ENCODE measurements at regions not wholly inside any gene's neighbourhood (a gene's known extent, or its start where the extent isn't known, plus 50 kb on each side); places are given as distances from the start of the nearest gene placed in this dataset.

- TF ChIP-seq CTCF (IDR thresholded peaks at IDR 0.05; ENCODE audit: low read depth, low read length) = no peak
- no peak overlapping the region for H3K4me3 ChIP-seq (replicated peaks in 1 of 2; ENCODE audit: low read depth in 2 of 2, low read length in 2 of 2)
- DNase-seq (ENCODE audit: low read depth in 2 of 2) = no peak
Measured at GRCh38 chr13:105607016-105607415, 928.4 kb downstream of the EFNB2 start.

- no peak overlapping the region for H3K4me3 ChIP-seq (replicated peaks in 1 of 2; ENCODE audit: low read depth in 2 of 2, low read length in 2 of 2)
- no peak for DNase-seq (ENCODE audit: low read depth in 2 of 2)
- no peak for TF ChIP-seq CTCF (IDR thresholded peaks at IDR 0.05; ENCODE audit: low read depth, low read length)
Measured at GRCh38 chr13:105602956-105603670, 932.3 kb downstream of the EFNB2 start.

- H3K4me3 ChIP-seq (replicated peaks in 1 of 2; ENCODE audit: low read depth in 2 of 2, low read length in 2 of 2) = no peak overlapping the region
- no peak for TF ChIP-seq CTCF (IDR thresholded peaks at IDR 0.05; ENCODE audit: low read depth, low read length)
Measured at GRCh38 chr13:105599477-105600037, 935.9 kb downstream of the EFNB2 start.

GRCh38 chr13:105598529-105598928, 936.9 kb downstream of the EFNB2 start:
- DNase-seq (ENCODE audit: low read depth in 2 of 2) = peak; percentile 29 to 41
- no peak for TF ChIP-seq CTCF (IDR thresholded peaks at IDR 0.05; ENCODE audit: low read depth, low read length)
- no peak overlapping the region for H3K4me3 ChIP-seq (replicated peaks in 1 of 2; ENCODE audit: low read depth in 2 of 2, low read length in 2 of 2)

More at GRCh38 chr13:105599477-105600037, 935.9 kb downstream of the EFNB2 start:
- DNase-seq (ENCODE audit: low read depth in 2 of 2) = peak in 1 of 2 donors; percentile 18

GRCh38 chr13:105597573-105597972, 937.9 kb downstream of the EFNB2 start:
- TF ChIP-seq CTCF (IDR thresholded peaks at IDR 0.05; ENCODE audit: low read depth, low read length) = no peak

GRCh38 chr13:105595471-105595870, 940.0 kb downstream of the EFNB2 start:
- no peak for DNase-seq (ENCODE audit: low read depth in 2 of 2)
- no peak overlapping the region for H3K4me3 ChIP-seq (replicated peaks in 1 of 2; ENCODE audit: low read depth in 2 of 2, low read length in 2 of 2)
- TF ChIP-seq CTCF (IDR thresholded peaks at IDR 0.05; ENCODE audit: low read depth, low read length) = no peak

More at GRCh38 chr13:105597573-105597972, 937.9 kb downstream of the EFNB2 start:
- no peak for DNase-seq (ENCODE audit: low read depth in 2 of 2)
- H3K4me3 ChIP-seq (replicated peaks in 1 of 2; ENCODE audit: low read depth in 2 of 2, low read length in 2 of 2) = no peak overlapping the region
